ENCODE measurements at regions not wholly inside any gene's neighbourhood (a gene's known extent, or its start where the extent isn't known, plus 50 kb on each side); places are given as distances from the start of the nearest gene placed in this dataset.

DNA sequence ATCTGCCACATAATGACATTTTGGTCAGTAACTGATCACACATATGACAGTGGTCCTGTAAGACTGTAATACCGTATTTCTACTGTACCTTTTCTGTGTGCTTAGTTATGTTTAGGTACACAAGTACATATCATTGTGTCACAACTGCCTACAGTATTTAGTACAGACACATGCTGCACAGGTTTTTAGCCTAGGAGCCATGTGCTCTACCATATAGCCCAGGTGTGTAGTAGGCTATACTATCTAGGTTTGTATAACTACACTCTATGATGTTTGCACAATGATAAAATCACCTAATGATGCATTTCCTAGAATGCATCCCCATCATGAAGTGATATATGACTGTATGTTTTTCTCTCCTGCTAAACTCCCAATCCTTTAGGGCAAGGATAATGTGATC lies 61.2 kb upstream of the MIR17HG start:
- no peaks in the 10 kb centered on the region for H3K4me1 Mint-ChIP-seq
- ATAC-seq (no peak), DNase-seq (ENCODE audit: low spot score in 2 of 2) (no peak)
- no peak overlapping the region for H3K4me3 Mint-ChIP-seq
- H3K27ac Mint-ChIP-seq = no peak overlapping the region
- H3K9me3 Mint-ChIP-seq = no peaks in the 10 kb centered on the region
- no peaks in the 10 kb centered on the region for H3K36me3 Mint-ChIP-seq

DNA sequence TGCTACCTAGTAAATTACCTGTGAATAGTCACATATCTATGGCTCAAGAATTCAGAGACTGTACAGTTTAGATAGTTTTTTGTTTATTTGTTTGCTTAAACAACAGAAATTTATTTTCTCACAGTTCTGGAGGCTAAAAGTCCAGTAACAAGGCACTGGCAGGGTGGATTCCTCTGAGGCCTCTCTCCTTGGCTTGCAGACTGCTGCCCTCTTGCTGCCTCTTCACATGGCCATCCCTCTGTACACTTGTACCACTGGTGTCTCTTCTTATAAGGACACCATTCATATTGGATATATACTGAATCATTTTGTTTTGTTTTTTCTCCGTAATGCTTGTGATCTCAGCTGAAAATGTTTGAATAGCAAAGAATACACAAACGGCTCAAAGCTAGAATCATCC lies 56.4 kb upstream of the MIR17HG start:
- Mint-ChIP-seq H3K9me3 (no peaks in the 10 kb centered on the region), H3K36me3 (no peaks in the 10 kb centered on the region), H3K4me3 (no peak overlapping the region), H3K27ac (no peak overlapping the region), H3K4me1 (no peaks in the 10 kb centered on the region)
- no peak for ATAC-seq
- DNase-seq (ENCODE audit: low spot score in 2 of 2) = no peak

DNA sequence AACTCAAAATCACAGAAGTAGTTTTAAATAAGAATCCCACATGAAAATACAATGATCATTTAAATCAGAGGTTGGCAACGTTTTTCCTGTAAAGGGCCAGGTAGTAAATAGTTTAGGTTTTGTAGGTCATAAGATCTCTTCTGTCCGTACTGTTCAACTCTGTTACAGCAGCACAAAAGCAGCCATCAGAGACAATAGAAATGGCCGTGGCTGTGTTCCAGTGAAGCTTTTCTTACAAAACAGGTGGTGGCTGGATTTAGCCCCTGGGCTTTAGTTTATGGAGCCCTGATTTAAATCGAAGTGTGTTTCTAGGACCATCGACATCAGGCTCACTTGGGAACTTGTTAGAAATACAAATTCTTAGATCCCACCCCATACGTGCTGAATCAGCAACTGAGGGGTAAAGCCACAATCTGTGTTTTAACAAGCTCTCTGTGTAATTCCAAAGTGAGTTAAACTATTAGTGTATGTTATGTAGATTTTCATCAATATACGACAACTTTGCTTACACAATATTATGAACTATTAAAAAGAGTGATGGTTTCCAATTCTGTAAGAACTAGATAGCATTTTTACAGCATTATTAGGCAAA lies 54.8 kb upstream of the MIR17HG start:
- Mint-ChIP-seq H3K36me3 (no peaks in the 10 kb centered on the region), H3K9me3 (no peaks in the 10 kb centered on the region)

DNA sequence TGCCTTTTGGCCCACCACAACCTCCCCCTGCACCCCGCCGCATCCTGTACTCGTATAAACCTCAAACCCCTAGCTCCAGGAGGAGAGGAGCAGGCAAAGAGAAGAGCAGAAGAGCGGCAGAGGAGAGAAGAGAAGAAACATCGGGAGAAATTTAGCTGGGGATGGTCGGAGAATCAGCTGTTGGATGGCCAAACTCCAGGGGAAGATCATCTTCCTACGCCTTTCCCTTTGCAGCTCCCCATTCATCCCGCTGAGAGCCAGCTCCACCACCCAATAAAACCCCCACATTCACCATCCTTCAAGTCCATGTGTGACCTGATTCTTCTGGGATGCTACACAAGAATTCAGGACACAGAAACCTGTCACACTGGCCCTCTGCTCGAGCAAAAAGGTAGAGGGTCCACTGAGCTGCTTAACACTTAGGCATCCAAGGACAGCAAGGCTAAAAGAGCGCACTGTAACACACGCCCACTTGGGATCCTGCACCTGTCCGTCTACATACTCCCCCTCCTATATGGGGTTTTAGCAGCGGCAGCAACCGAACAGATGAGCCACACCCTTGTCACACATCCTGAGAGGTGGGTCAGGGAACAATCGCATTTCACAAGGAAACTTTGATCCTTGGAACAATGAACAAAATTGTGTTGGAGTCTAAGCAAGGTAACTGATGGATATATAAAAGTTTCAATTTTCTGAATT lies 51.6 kb upstream of the MIR17HG start:
- no peaks in the 10 kb centered on the region for H3K4me1 Mint-ChIP-seq
- H3K4me3 Mint-ChIP-seq = no peak overlapping the region
- ATAC-seq (no peak), DNase-seq (ENCODE audit: low spot score in 2 of 2) (no peak)
- H3K27ac Mint-ChIP-seq = no peak overlapping the region
- no peaks in the 10 kb centered on the region for H3K36me3 Mint-ChIP-seq
- H3K9me3 Mint-ChIP-seq = no peaks in the 10 kb centered on the region

More for the DNA sequence above, 54.8 kb upstream of the MIR17HG start:
- Mint-ChIP-seq H3K27ac (no peak overlapping the region), H3K4me3 (no peak overlapping the region), H3K4me1 (no peaks in the 10 kb centered on the region)
- DNase-seq (ENCODE audit: low spot score in 2 of 2) (no peak), ATAC-seq (no peak)

DNA sequence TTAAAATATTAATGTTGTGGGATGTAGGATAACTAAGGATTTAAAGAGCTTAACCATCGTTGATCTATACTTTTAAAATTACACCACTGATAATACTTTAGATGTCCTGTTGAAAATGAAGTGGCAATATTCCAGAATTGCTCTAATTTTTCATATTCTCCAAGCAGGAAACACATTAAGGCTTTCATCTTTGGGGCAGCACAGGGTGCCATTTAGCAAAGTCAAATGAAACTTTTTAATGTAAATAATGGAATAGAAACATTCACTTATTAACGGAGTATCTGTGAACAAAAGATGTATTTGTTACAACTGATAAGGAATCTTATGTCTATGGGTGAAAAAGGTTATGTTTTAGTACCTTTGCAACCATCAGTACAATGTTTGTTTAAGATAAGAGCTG lies 50.0 kb upstream of the MIR17HG start:
- H3K9me3 Mint-ChIP-seq = no peaks in the 10 kb centered on the region
- H3K4me1 Mint-ChIP-seq = no peaks in the 10 kb centered on the region
- DNase-seq (ENCODE audit: low spot score in 2 of 2) (no peak), ATAC-seq (no peak)
- no peaks in the 10 kb centered on the region for H3K36me3 Mint-ChIP-seq
- H3K27ac Mint-ChIP-seq = no peak overlapping the region
- H3K4me3 Mint-ChIP-seq = no peak overlapping the region
